WTC11 (cell line): ENCODE measurements at regions not wholly inside any gene's neighbourhood (a gene's known extent, or its start where the extent isn't known, plus 50 kb on each side); places are given as distances from the start of the nearest gene placed in this dataset.

ENCODE experiments used
- AFF4 ChIP-seq: sonication (generic); formaldehyde crosslinking; IDR thresholded peaks from 2 replicates; pipeline ENCODE4 v1.8.1; 2023; ENCODE audit warnings: mild to moderate bottlenecking, missing genetic modification reagents, borderline replicate concordance
- CTCF ChIP-seq: fragments of 200-600 bp; IDR thresholded peaks from 2 replicates; pipeline ENCODE4 v1.8.0; 2022; ENCODE audit warnings: antibody characterized with exemption
- E2F4 ChIP-seq: sonication (generic); formaldehyde crosslinking; IDR thresholded peaks from 2 replicates; pipeline ENCODE4 v1.8.1; 2022; ENCODE audit warnings: low read depth, mild to moderate bottlenecking, moderate library complexity, missing genetic modification reagents, borderline replicate concordance
- IRF2 ChIP-seq: sonication (generic); formaldehyde crosslinking; IDR thresholded peaks from 2 replicates; pipeline ENCODE4 v1.8.0; 2022; ENCODE audit warnings: low read depth, missing genetic modification reagents, borderline replicate concordance
- MAX ChIP-seq: sonication (generic); formaldehyde crosslinking; IDR thresholded peaks from 2 replicates; pipeline ENCODE4 v1.8.0; 2022; ENCODE audit warnings: mild to moderate bottlenecking, missing genetic modification reagents
- NFE2L1 ChIP-seq: sonication (generic); formaldehyde crosslinking; IDR thresholded peaks from 2 replicates; pipeline ENCODE4 v1.8.1; 2023; ENCODE audit warnings: missing genetic modification reagents
- NR2C2 ChIP-seq: sonication (generic); formaldehyde crosslinking; IDR thresholded peaks from 2 replicates; pipeline ENCODE4 v1.8.0; 2022; ENCODE audit warnings: mild to moderate bottlenecking, missing genetic modification reagents
- TEAD1 ChIP-seq: sonication (generic); formaldehyde crosslinking; IDR thresholded peaks from 2 replicates; pipeline ENCODE4 v1.8.0; 2022; ENCODE audit warnings: mild to moderate bottlenecking, missing genetic modification reagents
- ZNF416 ChIP-seq: fragments of 250-450 bp; sonication (Bioruptor Pico); IDR thresholded peaks from 2 replicates; pipeline ENCODE4 v1.9.0; 2021; ENCODE audit warnings: mild to moderate bottlenecking, inconsistent platforms

GRCh38 chr2:206853915-206854314, 85.4 kb upstream of the CPO start:
- TF ChIP-seq TEAD1 (CRISPR knock-in tag): no peak
- no peak for TF ChIP-seq NR2C2 (CRISPR knock-in tag)
- no peak for TF ChIP-seq NFE2L1 (CRISPR knock-in tag)
- no peak for TF ChIP-seq IRF2
- no peak for TF ChIP-seq CTCF
- TF ChIP-seq E2F4 (CRISPR knock-in tag): no peak
- TF ChIP-seq ZNF416 (CRISPR knock-in tag): no peak
- no peak for TF ChIP-seq MAX
- no peak for TF ChIP-seq AFF4 (CRISPR knock-in tag)
